GM12891 (cell line): ENCODE measurements at regions not wholly inside any gene's neighbourhood (a gene's known extent, or its start where the extent isn't known, plus 50 kb on each side); places are given as distances from the start of the nearest gene placed in this dataset.

ENCODE experiments used
- POLR2A ChIP-seq: IDR thresholded peaks from 2 replicates; pipeline ENCODE4 v1.6.1; 2011; ENCODE audit warnings: low read depth, low read length, control low read depth
- POLR2AphosphoS5 ChIP-seq: IDR thresholded peaks from 2 replicates; pipeline ENCODE4 v1.6.1; 2011; ENCODE audit warnings: low read depth, low read length, control low read depth
- POU2F2 ChIP-seq: IDR thresholded peaks from 2 replicates; pipeline ENCODE4 v1.6.1; 2011; ENCODE audit warnings: low read depth, mild to moderate bottlenecking, control low read depth, low read length, moderate library complexity
- TAF1 ChIP-seq: IDR thresholded peaks from 2 replicates; pipeline ENCODE4 v1.6.1; 2011; ENCODE audit warnings: low read depth, low read length, control low read depth

DNA sequence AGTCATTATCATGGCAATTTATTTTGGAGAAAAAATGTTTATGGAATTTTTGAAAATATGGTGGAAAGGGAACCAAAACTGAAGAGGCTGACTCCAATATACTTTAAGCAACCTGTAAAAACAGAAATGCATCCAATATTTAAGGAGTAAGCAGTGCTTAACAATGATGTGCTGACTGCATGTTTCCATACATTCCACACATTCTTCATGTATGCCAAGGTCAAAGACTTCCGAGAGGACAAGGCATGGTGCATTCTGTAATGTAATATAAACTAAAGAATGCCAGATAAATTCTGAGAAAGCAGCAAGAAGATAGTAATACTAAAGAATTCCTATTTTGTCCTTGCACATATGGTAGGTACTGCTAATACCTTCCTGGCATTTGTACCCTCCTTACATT is 2015.9 kb upstream of the CDH9 start:
- TF ChIP-seq POLR2A (no peak), TAF1 (no peak), POLR2AphosphoS5 (no peak), POU2F2 (no peak)
